Activated CD8-positive, alpha-beta T cell treated with anti-CD3 and anti-CD28 coated beads for 36 hours (primary cell): ENCODE measurements at regions not wholly inside any gene's neighbourhood (a gene's known extent, or its start where the extent isn't known, plus 50 kb on each side); places are given as distances from the start of the nearest gene placed in this dataset.

Source experiments
- ATAC-seq: fragments of 200-7000 bp; cut with Tn5 transposase; one replicate; pipeline ENCODE4 v1.10.0; 2021; ENCODE audit warnings: mild to moderate bottlenecking, moderate library complexity
- CTCF ChIA-PET: fragments of 350-600 bp; sonication (Branson Sonifier 250); formaldehyde crosslinking; loops from one replicate; lab custom pipeline; 2021; ENCODE audit warnings: antibody characterized with exemption; lab: Charles Lee
- POLR2A ChIA-PET: fragments of 350-600 bp; sonication (Branson Sonifier 250); formaldehyde crosslinking; loops from one replicate; lab custom pipeline; 2021; ENCODE audit warnings: antibody characterized with exemption; lab: Charles Lee
- DNase-seq: peaks from one replicate; pipeline ENCODE4 v3.0.0-alpha.2; 2020
- H3K27ac Mint-ChIP-seq: one replicate; pipeline ENCODE4 v1.8.0; 2021; ENCODE audit warnings: mild to moderate bottlenecking, mixed read lengths
- H3K27me3 Mint-ChIP-seq: one replicate; pipeline ENCODE4 v1.8.0; 2021; ENCODE audit warnings: mixed read lengths
- H3K36me3 Mint-ChIP-seq: one replicate; pipeline ENCODE4 v1.8.0; 2021; ENCODE audit warnings: low read depth, mixed read lengths
- H3K4me1 Mint-ChIP-seq: one replicate; pipeline ENCODE4 v1.8.0; 2021; ENCODE audit warnings: low read depth, mixed read lengths
- H3K4me3 Mint-ChIP-seq: one replicate; pipeline ENCODE4 v1.8.0; 2021; ENCODE audit warnings: mild to moderate bottlenecking, moderate library complexity, mixed read lengths
- H3K9me3 Mint-ChIP-seq: one replicate; pipeline ENCODE4 v1.8.0; 2021; ENCODE audit warnings: mixed read lengths
- intact Hi-C: fragments of 100-400 bp; cut with micrococcal nuclease; formaldehyde crosslinking; loops from one replicate; pipeline ENCODE4 v1.10.0; 2022
- TF ChIP-seq, protein P1 (sequence below): fragments of 200-600 bp; IDR thresholded peaks from one replicate; pipeline ENCODE4 v1.8.0; 2022; ENCODE audit warnings: antibody characterized with exemption, mild to moderate bottlenecking

DNA sequence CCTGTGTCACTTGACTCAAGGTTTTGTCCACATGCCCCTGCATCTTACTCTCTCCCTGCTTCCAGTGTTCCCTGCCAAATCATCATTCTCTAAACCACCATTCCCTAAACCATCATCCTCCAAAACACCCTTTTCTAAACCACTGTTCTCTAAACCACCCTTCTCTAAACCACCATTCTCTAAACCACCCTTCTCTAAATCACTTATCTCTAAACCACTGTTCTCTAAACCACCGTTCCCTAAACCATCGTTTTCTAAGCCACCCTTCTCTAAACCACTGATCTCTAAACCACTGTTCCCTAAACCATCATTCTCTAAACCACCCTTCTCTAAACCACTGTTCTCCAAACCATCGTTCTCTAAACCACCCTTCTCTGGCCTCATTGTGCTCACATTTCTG is 142.1 kb downstream of the CXCL12 start:
- no peak overlapping the region for H3K27ac Mint-ChIP-seq
- POLR2A ChIA-PET = no interaction called here
- H3K9me3 Mint-ChIP-seq = peaks cover 8% of the 10 kb centered on the region
- no peak overlapping the region for H3K4me3 Mint-ChIP-seq
- ATAC-seq = no peak
- no peaks in the 10 kb centered on the region for H3K27me3 Mint-ChIP-seq
- DNase-seq = no peak
- TF ChIP-seq, protein P1, sequence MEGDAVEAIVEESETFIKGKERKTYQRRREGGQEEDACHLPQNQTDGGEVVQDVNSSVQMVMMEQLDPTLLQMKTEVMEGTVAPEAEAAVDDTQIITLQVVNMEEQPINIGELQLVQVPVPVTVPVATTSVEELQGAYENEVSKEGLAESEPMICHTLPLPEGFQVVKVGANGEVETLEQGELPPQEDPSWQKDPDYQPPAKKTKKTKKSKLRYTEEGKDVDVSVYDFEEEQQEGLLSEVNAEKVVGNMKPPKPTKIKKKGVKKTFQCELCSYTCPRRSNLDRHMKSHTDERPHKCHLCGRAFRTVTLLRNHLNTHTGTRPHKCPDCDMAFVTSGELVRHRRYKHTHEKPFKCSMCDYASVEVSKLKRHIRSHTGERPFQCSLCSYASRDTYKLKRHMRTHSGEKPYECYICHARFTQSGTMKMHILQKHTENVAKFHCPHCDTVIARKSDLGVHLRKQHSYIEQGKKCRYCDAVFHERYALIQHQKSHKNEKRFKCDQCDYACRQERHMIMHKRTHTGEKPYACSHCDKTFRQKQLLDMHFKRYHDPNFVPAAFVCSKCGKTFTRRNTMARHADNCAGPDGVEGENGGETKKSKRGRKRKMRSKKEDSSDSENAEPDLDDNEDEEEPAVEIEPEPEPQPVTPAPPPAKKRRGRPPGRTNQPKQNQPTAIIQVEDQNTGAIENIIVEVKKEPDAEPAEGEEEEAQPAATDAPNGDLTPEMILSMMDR = no peak
- intact Hi-C loops = no loop called here
- H3K4me1 Mint-ChIP-seq = no peaks in the 10 kb centered on the region
- H3K36me3 Mint-ChIP-seq = no peaks in the 10 kb centered on the region
- CTCF ChIA-PET = no interaction called here

DNA sequence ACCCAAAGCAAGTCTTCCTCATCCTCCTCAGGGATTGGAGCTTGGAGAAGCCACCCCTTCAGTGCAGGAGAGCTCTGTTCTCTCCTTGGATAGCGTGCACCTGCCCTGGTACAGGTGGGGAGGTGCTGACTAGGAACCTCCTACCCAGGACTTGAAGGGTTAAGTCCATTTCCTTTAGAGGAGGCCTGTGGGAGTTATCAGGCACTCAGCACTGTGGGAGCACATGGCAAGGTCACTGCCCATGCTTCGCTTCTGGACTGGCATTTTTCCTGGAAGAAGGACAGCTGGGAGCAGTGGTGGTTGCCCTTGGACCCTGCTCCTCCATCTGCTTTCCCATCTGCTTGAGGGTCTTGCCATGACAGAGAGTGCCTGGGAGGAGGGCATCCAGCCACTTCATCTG is 142.8 kb downstream of the CXCL12 start:
- no peaks in the 10 kb centered on the region for H3K4me1 Mint-ChIP-seq

DNA sequence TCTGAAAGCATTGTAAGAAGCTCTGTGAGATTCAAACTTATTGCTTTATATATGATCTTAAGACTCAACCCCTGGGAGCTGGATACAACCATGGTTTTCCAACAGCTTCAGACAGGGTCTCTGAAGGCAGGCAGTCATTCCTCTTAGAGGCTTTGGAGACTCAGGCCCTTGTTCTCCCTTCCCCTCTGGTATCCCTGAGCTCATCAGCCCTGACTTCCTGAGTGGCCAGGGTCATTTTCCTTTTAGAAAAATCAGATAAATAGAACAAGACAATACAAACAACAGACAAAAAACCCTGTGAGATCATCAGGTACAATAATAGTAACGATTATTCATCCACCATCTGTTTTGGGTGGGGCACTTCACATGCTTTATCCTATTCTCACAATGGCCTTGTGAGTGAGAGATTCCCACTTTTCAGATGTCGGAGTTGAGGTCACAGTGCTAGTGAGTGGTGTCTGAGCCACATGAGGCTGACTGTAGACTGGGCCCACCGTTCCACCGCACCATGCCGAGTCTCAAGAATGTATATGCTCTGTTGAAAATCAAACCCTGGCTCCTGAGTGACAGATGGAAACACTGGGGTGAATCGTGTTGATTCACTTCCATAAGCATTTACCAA is 144.2 kb downstream of the CXCL12 start:
- intact Hi-C loops = no loop called here
- ATAC-seq = no peak
- POLR2A ChIA-PET = interaction anchor here (0.7 kb wide), 1 partner anchor 156 kb away, joined by 3 read pairs; no protein-coding TSS in a partner anchor
- H3K4me3 Mint-ChIP-seq = no peak overlapping the region
- H3K27me3 Mint-ChIP-seq = no peaks in the 10 kb centered on the region
- H3K9me3 Mint-ChIP-seq = no peaks in the 10 kb centered on the region
- TF ChIP-seq, protein P1 = no peak
- CTCF ChIA-PET = no interaction called here
- no peak overlapping the region for H3K27ac Mint-ChIP-seq
- no peaks in the 10 kb centered on the region for H3K36me3 Mint-ChIP-seq
- no peaks in the 10 kb centered on the region for H3K4me1 Mint-ChIP-seq
- DNase-seq = no peak

More for the DNA sequence above, 142.8 kb downstream of the CXCL12 start:
- ATAC-seq = no peak
- Mint-ChIP-seq H3K27me3 (no peaks in the 10 kb centered on the region), H3K9me3 (peaks cover 5% of the 10 kb centered on the region), H3K4me3 (no peak overlapping the region), H3K36me3 (no peaks in the 10 kb centered on the region), H3K27ac (no peak overlapping the region)
- intact Hi-C loops = no loop called here
- TF ChIP-seq, protein P1 = no peak
- ChIA-PET CTCF (no interaction called here), POLR2A (no interaction called here)
- no peak for DNase-seq

DNA sequence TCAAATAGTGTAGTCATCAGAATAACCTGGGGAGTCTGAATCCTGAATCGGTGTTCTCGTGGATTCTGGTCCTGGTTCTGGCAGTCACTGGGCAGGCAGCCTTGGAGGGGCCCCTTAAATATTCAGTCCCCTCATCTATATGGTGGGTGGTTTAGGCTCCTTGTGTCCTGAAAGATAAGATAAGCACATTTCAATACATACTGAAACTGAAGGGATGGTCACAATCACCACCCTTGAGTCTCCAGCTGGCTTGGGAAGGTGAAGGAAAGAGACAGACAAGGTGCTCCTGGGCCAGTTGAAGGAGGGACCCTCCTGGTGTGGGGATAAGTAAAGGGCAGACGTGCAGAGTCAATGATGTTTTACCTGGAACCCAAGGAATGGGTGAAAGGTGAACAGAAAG is 146.7 kb downstream of the CXCL12 start:
- Mint-ChIP-seq H3K36me3 (no peaks in the 10 kb centered on the region), H3K4me3 (no peak overlapping the region), H3K27ac (no peak overlapping the region), H3K4me1 (no peaks in the 10 kb centered on the region), H3K9me3 (no peaks in the 10 kb centered on the region), H3K27me3 (no peaks in the 10 kb centered on the region)
- intact Hi-C loops = no loop called here
- ChIA-PET CTCF (no interaction called here), POLR2A (no interaction called here)
- ATAC-seq (no peak), DNase-seq (no peak)
- TF ChIP-seq, protein P1 = no peak

DNA sequence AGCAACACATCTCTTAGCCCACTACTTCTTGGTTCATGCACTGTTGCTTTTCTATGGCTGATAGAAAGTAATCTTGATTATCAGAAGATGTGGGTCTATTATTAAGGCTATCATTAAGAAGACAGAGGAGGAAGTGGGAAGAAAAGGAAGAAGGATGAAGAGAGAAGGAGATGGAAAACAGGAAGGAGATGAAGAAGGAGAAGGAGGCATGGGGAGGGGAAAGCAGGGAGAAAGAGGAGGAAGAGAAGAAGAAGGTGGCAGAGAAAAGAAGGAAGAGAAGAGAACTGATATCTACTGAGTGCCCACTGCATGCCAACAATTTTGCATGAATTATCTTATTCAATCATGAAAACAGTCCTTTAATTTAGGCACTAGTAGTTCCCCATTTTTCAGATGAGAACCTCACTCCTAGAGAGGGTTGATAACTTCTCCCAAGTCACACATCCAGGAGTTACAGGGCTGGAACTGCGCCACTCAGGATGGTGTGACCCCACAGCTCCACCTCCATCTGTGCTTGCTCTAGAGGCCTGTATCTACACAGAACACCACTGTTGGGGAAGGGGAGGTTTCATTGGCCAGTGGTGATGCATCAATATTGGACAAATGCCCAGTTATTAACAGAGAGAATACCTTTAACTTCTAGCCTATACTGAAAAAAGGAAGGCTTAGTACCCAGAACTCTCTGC is 147.4 kb downstream of the CXCL12 start:
- no peak for DNase-seq
- Mint-ChIP-seq H3K9me3 (peaks cover 2% of the 10 kb centered on the region), H3K4me3 (no peak overlapping the region), H3K27ac (no peak overlapping the region), H3K27me3 (no peaks in the 10 kb centered on the region), H3K36me3 (no peaks in the 10 kb centered on the region), H3K4me1 (no peaks in the 10 kb centered on the region)
- intact Hi-C loops = no loop called here
- TF ChIP-seq, protein P1 = no peak
- POLR2A ChIA-PET = no interaction called here
- ATAC-seq = no peak
- CTCF ChIA-PET = no interaction called here
